ENCODE measurements at regions not wholly inside any gene's neighbourhood (a gene's known extent, or its start where the extent isn't known, plus 50 kb on each side); places are given as distances from the start of the nearest gene placed in this dataset.
"Not testable (repeated sequence)": the region's sequence is repeated elsewhere in the genome, so short reads cannot be mapped to it uniquely, and the experiment has no call there.

GRCh38 chr6:85802162-85802561, 159.5 kb upstream of the SYNCRIP start:
- DNase-seq = no peak

- DNase-seq = no peak
Observed at GRCh38 chr6:85798931-85799652, 156.4 kb upstream of the SYNCRIP start.

DNA sequence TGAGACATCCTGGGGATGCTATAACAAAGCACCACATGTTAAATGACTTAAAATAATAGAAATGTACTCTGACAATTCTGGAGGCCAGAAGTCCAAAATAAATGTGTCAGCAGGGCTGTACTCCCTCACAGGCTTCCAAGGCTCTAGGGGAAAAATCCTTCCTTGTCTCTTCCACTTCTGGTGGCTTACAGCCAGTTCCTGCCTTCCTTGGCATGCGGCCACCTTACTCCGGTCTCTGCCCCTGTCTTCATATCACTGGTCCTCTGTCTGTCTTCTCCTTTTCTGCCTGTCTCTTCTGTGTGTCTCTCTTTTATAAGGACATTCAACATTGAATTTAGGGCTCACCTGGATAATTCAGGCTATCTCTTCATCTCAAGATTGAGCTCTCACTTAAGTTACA, 155.3 kb upstream of the SYNCRIP start:
- no peak for DNase-seq

GRCh38 chr6:85795945-85796344, 153.3 kb upstream of the SYNCRIP start:
- DNase-seq = peak; percentile 77

DNA sequence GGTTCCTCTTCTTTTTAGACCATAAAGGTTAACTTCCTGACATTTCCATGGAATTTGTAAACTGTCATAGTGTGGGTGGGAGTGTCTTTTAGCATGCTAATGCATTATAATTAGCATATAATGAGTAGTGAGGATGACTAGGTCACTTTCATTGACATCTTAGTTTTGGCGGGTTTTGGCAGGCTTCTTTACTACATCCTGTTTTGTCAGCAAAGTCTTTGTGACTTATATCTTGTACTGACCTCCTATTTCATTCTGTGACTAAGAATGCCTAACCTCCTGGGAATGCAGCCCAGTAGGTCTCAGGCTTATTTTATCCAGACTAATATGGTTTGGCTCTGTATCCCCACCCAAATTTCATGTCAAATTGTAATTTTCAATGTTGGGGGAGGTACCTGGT, 149.6 kb upstream of the SYNCRIP start:
- DNase-seq = no peak

- peak; percentile 54 for DNase-seq
Observed at GRCh38 chr6:85775883-85776282, 133.2 kb upstream of the SYNCRIP start.

DNA sequence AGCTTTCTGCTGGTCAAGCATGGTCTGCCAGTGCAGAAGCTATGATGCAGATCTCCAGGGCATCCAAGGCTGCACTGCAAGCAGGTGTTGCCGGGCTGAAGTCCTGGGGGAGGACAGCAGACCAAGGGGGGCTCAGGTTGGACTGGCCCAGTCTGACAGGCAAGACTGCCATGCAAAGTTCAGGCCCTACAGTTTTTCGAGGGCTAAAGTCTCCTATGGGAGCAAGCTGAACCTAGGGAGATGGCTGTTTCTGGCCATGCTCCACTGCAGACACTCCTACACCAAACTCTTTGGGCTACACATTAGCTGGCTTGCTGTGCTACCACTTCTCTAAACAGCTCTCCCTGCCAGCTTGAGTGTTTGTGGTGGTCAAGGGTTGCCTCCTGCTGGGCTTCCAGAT, 130.0 kb upstream of the SYNCRIP start:
- no peak for DNase-seq

GRCh38 chr6:85771925-85772430, 129.3 kb upstream of the SYNCRIP start:
- no peak for DNase-seq

- no peak for DNase-seq
Observed at GRCh38 chr6:85771455-85771854, 128.8 kb upstream of the SYNCRIP start.

DNA sequence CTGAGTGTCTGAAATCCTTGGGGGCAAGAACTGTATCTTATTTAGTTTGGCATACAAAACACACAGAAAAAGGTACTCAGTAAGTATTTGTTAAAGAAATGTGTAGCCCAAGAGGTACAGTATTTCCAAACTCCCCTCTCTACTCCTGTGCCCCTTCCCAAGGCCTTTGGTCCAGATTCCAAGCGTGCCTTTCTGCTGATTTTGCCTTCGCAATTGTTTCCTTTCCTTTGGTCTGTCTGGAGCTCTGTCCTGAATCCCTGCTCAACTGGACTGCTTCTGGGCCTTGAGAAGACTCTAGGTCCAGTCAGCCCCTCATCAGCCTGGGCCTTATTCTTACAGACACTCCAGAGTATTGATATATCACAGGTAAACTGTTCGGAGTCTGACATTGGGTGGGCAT, 122.2 kb upstream of the SYNCRIP start:
- DNase-seq = no peak

- peak; percentile 41 for DNase-seq
Observed at GRCh38 chr6:85756982-85757381, 114.3 kb upstream of the SYNCRIP start.

GRCh38 chr6:85754894-85755293, 112.2 kb upstream of the SYNCRIP start:
- no peak for DNase-seq

GRCh38 chr6:85752602-85753001, 109.9 kb upstream of the SYNCRIP start:
- no peak for DNase-seq

GRCh38 chr6:85751374-85752055, 108.8 kb upstream of the SYNCRIP start:
- no peak for DNase-seq

DNA sequence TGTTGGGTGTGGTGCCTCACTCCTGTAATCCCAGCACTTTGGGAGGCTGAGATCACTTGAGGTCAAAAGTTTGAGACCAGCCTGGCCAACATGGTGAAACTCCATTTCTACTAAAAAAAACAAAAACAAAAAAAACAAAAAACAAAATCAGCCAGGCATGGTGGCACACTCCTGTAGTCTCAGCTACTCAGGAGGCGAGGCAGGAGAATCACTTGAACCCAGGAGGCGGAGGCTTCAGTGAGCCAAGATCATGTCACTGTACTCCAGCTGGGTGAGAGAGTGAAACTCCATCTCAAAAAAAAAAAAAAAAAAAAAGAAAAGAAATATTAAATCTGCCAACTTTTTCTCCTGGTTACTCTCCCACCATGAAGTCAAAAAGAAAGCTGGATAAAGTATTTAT, 107.5 kb upstream of the SYNCRIP start:
- DNase-seq = not testable (repeated sequence)

GRCh38 chr6:85749236-85749635, 106.5 kb upstream of the SYNCRIP start:
- no peak for DNase-seq

GRCh38 chr6:85747666-85748065, 105.0 kb upstream of the SYNCRIP start:
- no peak for DNase-seq

DNA sequence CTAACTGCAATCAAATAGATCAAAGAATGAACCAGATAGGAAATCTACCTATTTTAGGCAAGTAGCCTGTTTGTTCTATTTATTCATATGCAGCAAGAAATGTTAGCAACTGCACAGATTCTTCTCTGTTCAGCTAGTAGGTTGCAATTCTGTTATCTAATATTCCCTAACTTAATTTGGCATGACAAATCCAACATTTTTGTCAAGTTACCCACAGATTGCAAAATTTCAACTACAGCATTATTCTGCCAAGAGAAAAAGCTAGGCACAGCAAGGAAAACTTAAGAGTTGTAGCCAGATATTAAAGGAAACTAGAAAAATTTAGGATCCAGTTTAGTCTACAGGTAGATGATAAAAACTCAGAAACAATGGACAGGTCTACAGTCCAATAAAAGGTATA, 104.4 kb upstream of the SYNCRIP start:
- DNase-seq = no peak

- DNase-seq = no peak
Observed at GRCh38 chr6:85744433-85744970, 101.8 kb upstream of the SYNCRIP start.

DNA sequence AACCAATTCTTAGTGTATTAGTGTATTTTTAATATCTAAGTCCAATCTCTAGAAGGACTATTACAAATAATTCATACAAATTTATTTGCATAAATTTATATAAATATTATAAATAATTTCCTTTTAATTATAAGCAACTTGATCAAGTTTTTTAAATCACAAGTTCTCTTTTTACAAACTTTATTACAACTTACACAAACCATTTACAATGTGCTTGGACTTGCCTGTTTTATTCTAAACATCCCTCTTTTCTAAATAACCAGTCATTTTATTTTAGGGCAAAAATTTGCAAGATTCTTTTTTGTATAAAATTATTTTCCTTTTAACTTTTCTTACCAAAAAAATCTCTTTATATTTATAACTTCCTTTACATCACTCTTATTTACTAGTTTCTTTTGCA, 83.5 kb upstream of the SYNCRIP start:
- peak; percentile 5 for DNase-seq

DNA sequence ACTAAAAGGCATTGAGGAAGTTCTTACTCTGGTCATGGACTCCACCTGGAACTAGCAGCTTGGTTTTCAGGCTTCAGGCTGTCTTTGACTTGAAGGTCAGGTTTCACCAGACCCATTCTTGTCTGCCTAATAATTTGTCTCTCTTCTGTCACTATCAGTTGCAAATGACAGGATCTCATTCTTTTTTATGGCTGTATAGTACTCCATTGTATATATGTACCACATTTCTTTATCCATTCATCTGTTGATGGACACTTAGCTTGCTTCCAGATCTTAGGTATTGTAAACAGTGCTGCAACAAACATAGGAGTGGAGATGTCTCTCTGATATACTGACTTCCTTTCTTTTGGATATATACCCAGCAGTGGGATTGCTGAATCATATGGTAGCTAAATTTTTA, 73.1 kb upstream of the SYNCRIP start:
- DNase-seq = no peak

DNA sequence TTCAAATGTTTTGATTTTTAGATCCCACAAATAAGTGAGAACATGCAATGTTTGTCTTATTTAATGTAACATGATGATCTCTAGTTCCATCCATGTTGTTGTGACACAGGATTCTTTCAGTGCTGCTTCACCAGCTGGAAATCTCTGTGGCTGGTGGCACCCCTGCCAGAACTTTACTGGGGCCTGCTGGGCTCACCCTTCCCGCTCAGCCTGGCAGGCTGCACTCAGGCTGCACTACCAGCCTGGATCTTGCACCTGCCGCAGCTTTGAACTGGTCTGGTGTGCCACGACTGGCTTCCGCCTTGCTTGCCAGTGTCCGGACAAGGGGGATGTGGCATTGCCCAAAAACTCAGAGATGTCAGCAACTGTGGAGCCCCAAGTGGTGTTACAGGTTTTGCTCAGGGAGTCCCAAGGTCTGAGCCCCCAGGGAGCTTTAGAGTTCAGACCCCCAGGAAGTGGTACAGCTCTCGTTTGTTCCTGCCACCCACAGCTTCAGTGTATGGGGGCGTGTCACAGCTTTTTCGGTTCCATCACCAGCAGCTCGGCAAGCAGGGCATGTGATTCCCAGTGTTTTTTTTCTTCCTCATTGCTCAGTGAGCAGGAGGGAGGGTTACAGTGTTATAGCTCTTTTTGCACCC, 72.3 kb upstream of the SYNCRIP start:
- DNase-seq = no peak

DNA sequence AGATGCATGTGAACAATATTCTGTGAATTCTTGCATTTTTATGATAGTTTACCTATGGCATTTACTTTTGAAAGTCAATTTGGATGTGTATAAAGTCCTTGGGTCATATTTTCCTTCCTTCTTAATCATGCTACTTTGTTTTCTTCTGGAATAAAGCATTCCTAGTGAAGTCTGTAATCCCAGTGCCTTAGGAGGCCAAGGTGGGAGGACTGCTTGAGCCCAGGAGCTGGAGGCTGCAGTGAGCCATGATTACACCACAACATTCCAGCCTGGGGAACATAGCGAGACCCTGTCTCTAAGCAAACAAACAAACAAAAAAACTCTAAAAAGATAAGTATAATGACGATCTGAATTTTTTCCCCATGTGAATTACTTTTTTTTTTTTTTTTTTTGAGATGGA, 69.7 kb upstream of the SYNCRIP start:
- no peak for DNase-seq

Data from NCI-H82 (cell line).